ENCODE measurements at regions not wholly inside any gene's neighbourhood (a gene's known extent, or its start where the extent isn't known, plus 50 kb on each side); places are given as distances from the start of the nearest gene placed in this dataset.
"Not testable (repeated sequence)": the region's sequence is repeated elsewhere in the genome, so short reads cannot be mapped to it uniquely, and the experiment has no call there.

DNA sequence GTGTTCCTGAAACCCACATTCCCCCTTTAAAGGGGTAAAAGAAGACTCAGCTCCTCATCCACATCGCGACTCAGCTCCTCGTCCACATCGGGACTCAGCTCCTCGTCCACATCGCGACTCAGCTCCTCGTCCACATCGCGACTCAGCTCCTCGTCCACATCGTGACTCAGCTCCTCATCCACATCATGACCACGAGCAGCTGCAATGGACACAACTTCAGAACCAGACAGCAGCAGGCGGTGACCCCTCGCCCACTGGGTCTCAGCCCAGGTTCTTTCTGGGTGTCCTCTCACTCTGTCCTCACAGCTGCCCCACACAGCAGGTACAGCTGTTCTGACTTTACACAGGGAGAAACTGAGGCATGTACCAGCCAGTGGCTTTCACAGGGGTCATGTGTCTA lies 163.5 kb upstream of the SALL3 start:
- DNase-seq, result no peak

- DNase-seq, result no peak
Measured at GRCh38 chr18:78816916-78817315, 162.7 kb upstream of the SALL3 start.

GRCh38 chr18:78818495-78818894 lies 161.1 kb upstream of the SALL3 start:
- no peak for DNase-seq

DNA sequence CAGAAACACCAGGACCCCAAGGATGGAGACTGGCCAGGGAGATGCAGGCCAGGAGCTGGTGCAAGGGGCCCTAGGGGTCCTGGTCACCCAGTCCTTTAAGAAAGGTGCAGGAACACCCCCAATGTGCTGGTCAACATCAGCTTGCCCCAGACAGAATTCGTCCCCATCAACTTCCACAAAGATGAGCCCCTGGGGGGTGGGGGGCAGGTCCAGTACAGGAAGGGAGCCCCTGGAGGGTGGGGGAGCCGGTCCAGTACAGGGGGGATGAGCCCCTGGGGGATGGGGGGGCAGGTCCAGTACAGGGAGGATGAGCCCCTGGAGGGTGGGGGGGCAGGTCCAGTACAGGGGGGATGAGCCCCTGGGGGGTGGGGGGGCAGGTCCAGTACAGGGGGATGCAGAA lies 160.7 kb upstream of the SALL3 start:
- DNase-seq, result no peak

DNA sequence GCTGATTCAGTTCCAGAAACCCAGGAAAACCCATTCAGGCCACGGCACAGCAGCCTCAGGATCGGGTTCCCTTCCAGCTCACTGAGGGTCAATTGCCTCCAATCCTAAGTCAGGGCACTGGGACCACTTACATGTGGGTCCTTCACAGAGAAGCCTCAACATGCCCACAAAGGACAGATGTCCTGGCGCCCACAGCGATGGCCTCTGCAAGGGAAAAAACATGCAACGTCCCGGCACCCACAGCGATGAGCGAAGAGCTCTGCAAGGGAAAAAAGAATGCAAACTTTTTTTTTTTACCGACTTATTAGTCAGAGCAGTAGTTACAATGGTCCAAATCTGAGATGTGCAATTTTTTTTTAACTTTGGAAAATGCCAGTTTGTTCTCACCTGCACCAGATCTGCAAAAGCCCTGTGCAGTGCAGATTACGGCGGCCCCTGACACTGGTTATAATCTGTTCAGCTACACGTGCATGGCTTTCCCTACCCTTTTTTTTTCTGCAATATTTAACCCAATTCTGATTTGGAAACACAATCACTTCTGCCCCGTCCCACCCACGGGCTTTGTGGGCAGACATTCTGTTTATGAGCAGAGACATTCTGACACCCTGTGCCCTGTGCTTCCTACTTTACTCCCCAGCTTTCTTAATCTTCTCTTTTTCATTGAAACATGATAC lies 159.3 kb upstream of the SALL3 start:
- no peak for DNase-seq

- no peak for DNase-seq
Measured at GRCh38 chr18:78821396-78821795, 158.2 kb upstream of the SALL3 start.

- DNase-seq, result no peak
Measured at GRCh38 chr18:78822171-78822948, 157.3 kb upstream of the SALL3 start.

DNA sequence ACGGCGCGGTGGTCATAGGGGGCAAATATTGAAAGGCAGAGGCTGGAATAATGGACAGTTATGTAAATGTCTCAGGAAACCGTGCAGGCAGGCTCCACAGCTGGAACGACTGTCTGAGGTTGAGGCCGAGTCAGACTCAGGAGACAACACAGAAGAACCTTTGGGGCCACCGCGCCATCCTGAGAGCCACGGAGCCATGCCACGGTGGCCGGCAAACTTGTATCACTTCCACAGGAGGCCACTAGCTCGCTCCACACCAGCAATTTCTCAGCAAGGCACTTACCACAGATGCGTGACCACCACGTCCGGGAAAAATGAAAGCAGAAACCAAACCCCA lies 156.7 kb upstream of the SALL3 start:
- no peak for DNase-seq

DNA sequence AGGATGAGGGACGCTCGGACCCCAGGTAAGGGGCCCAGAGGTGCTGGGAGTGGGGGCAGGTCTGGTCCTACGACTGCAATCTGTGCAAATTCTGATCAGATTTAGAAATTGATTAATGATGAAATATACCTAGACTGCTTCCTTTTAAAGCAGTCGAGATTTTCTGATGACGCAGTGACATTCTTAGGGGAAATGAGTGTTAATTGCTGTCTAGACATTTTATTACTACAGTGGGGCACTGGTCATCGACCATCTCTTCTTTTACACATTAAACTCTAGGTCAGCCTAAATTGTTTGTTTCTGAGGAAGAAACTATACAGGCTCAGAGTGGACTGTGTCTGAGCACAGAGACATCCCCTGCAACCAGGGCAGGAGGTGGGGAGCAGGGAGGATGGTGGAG lies 154.4 kb upstream of the SALL3 start:
- DNase-seq, result no peak

DNA sequence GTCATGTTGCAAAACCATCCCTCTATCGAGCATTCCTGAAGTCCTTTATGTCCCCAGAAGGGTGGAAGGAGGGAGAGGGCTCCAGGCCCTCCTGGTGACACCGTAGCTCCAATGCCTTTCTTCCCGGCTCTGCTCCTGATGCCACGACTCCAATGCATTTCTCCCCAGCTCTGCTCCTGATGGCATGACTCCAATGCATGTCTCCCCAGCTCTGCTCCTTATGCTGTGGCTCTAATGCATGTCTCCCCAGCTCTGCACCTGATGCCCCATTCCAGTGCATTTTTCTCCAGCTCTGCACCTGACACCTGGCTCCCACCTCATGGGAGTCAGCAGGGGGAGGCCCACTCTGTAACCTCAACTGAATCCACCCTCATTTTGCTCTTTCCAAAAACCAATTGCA lies 153.0 kb upstream of the SALL3 start:
- DNase-seq, result no peak

GRCh38 chr18:78827141-78827540 lies 152.5 kb upstream of the SALL3 start:
- no peak for DNase-seq

- no peak for DNase-seq
Measured at GRCh38 chr18:78828131-78828530, 151.5 kb upstream of the SALL3 start.

DNA sequence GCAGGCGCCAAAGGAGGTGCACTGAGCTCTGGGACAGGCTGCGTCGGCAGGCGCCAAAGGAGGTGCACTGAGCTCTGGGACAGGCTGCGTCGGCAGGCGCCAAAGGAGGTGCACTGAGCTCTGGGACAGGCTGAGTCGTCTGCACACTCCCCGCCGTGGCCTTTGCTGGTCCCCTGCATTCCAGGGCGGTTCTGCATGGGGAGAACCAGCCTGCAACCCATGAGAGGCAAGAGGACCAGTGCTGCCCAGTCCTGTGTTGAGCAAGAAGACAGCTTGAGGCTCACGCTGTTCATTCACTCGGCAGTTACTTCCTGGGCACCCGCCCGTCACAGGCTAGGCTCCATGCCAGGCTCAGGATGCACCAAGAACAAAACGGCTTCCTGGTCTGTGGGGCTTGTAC lies 150.6 kb upstream of the SALL3 start:
- DNase-seq, result not testable (repeated sequence)

- DNase-seq, result no peak
Measured at GRCh38 chr18:78830161-78830560, 149.5 kb upstream of the SALL3 start.

GRCh38 chr18:78830826-78831225 lies 148.8 kb upstream of the SALL3 start:
- no peak for DNase-seq

DNA sequence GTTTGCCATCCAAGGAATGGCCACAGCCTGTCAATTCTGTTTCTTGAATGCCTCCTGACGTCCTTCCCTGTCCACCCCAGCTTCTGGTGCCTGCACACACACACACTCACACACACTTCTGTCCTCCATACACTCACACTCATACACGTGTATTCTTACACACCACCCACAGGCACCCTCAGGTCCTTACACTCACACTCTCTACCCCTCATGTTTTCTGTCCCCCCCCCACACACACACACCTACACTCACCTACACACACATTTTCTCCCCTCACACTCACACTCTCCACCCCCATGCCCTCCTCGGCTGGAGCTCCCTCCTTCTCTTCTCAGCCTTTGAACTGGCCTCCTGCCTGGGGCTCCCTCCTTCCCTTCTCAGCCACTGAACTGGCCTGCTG lies 148.0 kb upstream of the SALL3 start:
- DNase-seq, result no peak

- DNase-seq, result no peak
Measured at GRCh38 chr18:78833833-78834232, 145.8 kb upstream of the SALL3 start.

- DNase-seq, result no peak
Measured at GRCh38 chr18:78836838-78837237, 142.8 kb upstream of the SALL3 start.

- DNase-seq, result no peak
Measured at GRCh38 chr18:78837754-78838153, 141.9 kb upstream of the SALL3 start.

GRCh38 chr18:78838183-78838582 lies 141.4 kb upstream of the SALL3 start:
- no peak for DNase-seq

- DNase-seq, result no peak
Measured at GRCh38 chr18:78849046-78849445, 130.6 kb upstream of the SALL3 start.

- DNase-seq, result no peak
Measured at GRCh38 chr18:78849458-78849857, 130.2 kb upstream of the SALL3 start.

DNA sequence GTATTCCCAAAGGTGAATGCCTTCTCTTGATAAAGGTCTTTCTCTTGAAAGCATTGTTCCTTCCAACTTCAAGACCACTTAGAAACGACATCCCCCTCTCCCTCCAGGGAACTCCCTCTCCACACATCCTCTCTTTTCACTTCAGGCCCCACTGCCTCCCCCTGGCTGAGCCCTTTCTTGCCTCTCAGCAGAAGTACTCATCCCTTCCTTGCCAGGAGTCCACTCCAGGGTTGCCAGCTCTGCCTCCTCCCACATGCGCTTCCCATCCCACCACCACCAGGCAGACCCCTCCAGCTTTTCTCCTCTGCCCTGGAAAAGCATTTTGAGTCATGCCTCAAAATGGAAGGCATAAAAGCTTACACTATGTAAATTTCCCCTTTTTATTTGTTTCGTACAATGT lies 126.3 kb upstream of the SALL3 start:
- DNase-seq, result no peak

- DNase-seq, result no peak
Measured at GRCh38 chr18:78855188-78855587, 124.4 kb upstream of the SALL3 start.
